ENCODE measurements at regions not wholly inside any gene's neighbourhood (a gene's known extent, or its start where the extent isn't known, plus 50 kb on each side); places are given as distances from the start of the nearest gene placed in this dataset.
"Not testable (repeated sequence)": the region's sequence is repeated elsewhere in the genome, so short reads cannot be mapped to it uniquely, and the experiment has no call there.

- not testable (repeated sequence) for H3K27ac ChIP-seq (ENCODE audit: low read length); H3K9ac ChIP-seq (ENCODE audit: low read length); H3K4me1 ChIP-seq (ENCODE audit: control insufficient read depth, low read depth, low read length); H3K36me3 ChIP-seq (ENCODE audit: control insufficient read depth, low read depth, low read length); H3K4me3 ChIP-seq (ENCODE audit: low read length); H3K9me3 ChIP-seq (ENCODE audit: control insufficient read depth, low read depth, low read length); H3K27me3 ChIP-seq (ENCODE audit: control insufficient read depth, insufficient read depth, low read length)
These were observed 390.6 kb downstream of the PRIM2 start for GRCh38 chr6:57708061-57708460.

DNA sequence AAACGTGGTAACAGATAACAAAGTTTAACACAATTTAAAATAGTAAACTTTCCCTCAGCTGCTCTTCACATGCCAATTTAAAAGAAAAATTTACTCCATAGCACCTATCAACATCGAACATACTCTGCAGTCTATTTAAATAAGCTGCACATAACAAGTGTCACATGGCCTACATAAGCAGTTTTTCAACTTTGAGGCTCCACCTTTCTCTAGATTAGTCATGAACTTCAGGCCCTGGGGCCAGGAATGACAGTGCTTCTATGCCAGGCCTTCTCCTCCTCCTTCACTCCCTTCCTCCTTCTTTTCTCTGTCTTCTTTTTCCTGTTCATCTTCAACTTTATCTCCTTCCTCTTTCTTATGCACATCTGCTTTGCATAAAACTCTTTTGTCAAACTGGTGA is 405.1 kb downstream of the PRIM2 start:
- not testable (repeated sequence) for H3K27me3 ChIP-seq (ENCODE audit: control insufficient read depth, insufficient read depth, low read length); H3K4me3 ChIP-seq (ENCODE audit: low read length); H3K9ac ChIP-seq (ENCODE audit: low read length); H3K36me3 ChIP-seq (ENCODE audit: control insufficient read depth, low read depth, low read length); H3K4me1 ChIP-seq (ENCODE audit: control insufficient read depth, low read depth, low read length); H3K27ac ChIP-seq (ENCODE audit: low read length); H3K9me3 ChIP-seq (ENCODE audit: control insufficient read depth, low read depth, low read length)

DNA sequence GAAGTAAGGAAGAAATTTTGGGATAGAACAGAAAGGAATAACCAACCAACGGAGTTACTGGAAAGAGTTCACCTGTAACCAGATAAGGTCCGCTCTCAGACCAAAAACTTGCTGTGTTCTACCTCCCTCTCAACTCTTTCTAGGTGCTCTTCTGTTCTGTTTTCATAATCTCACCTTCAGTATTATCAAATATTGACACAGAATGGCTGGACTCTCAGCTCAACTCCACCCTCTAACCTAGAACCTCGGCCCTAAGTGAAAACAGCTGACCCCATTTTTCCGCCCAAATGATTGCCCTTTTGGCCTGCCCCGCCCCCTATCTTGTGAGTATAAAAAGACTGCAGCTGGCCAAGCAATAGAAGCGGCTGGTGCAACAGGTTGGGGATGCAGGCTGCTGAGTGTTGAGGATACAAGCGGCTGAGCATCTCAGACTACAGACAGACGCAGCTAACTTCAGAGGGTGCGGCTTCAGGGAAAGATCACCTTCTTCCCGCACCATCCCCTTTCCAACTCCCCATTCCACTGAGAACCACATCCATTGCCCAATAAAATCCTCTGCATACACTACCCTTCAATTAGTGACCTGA is 406.5 kb downstream of the PRIM2 start:
- H3K9me3 ChIP-seq (ENCODE audit: control insufficient read depth, low read depth, low read length); H3K27ac ChIP-seq (ENCODE audit: low read length); H3K4me1 ChIP-seq (ENCODE audit: control insufficient read depth, low read depth, low read length); H3K9ac ChIP-seq (ENCODE audit: low read length); H3K36me3 ChIP-seq (ENCODE audit: control insufficient read depth, low read depth, low read length); H3K27me3 ChIP-seq (ENCODE audit: control insufficient read depth, insufficient read depth, low read length); H3K4me3 ChIP-seq (ENCODE audit: low read length): not testable (repeated sequence)

GRCh38 chr6:57729407-57729806 is 412.0 kb downstream of the PRIM2 start:
- H3K27me3 ChIP-seq (ENCODE audit: control insufficient read depth, insufficient read depth, low read length); H3K9me3 ChIP-seq (ENCODE audit: control insufficient read depth, low read depth, low read length); H3K9ac ChIP-seq (ENCODE audit: low read length); H3K36me3 ChIP-seq (ENCODE audit: control insufficient read depth, low read depth, low read length); H3K4me3 ChIP-seq (ENCODE audit: low read length); H3K27ac ChIP-seq (ENCODE audit: low read length); H3K4me1 ChIP-seq (ENCODE audit: control insufficient read depth, low read depth, low read length): not testable (repeated sequence)

DNA sequence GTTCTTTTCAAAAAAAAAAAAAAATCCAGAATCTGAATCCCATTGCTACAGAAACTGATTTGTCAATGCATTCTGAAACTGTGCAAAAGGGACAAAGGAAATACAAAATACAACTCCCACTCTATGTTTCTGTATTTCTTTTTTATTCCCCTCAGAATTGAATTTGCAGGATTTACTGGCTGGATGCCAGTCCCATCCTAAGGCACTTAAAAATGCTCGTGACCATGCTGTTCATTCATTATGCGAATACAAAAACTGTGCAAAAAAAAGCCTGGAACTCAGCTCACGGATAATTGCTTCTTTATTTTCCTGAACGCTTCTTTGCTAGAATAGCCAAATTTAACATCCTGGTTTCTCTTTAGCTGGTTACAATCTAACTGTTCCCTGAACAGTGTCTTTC is 413.3 kb downstream of the PRIM2 start:
- H3K9ac ChIP-seq (ENCODE audit: low read length); H3K9me3 ChIP-seq (ENCODE audit: control insufficient read depth, low read depth, low read length); H3K36me3 ChIP-seq (ENCODE audit: control insufficient read depth, low read depth, low read length); H3K27ac ChIP-seq (ENCODE audit: low read length); H3K4me3 ChIP-seq (ENCODE audit: low read length); H3K4me1 ChIP-seq (ENCODE audit: control insufficient read depth, low read depth, low read length); H3K27me3 ChIP-seq (ENCODE audit: control insufficient read depth, insufficient read depth, low read length): not testable (repeated sequence)

DNA sequence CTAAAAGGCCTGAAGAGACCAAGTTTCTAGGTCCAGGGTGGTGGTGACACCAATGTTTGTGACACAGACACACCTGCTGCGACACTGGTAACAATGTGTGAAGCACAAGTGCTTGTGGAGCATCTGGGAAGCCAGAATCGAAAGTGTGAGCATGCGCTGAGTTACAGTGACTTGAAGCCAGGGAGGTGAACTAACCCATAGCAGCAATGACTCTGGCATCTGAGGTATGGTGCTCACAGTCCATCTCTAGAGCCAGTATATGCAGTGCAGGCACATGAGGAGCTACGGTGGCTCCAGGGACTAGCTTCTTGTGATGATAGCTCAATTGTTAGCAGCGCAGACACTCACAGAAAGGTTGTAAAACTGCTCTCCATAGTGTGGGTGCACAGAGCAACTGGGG is 430.3 kb downstream of the PRIM2 start:
- not testable (repeated sequence) for H3K4me1 ChIP-seq (ENCODE audit: control insufficient read depth, low read depth, low read length); H3K9ac ChIP-seq (ENCODE audit: low read length); H3K27ac ChIP-seq (ENCODE audit: low read length); H3K36me3 ChIP-seq (ENCODE audit: control insufficient read depth, low read depth, low read length); H3K4me3 ChIP-seq (ENCODE audit: low read length); H3K27me3 ChIP-seq (ENCODE audit: control insufficient read depth, insufficient read depth, low read length)
- peaks cover 10% of the 10 kb centered on the region for H3K9me3 ChIP-seq (ENCODE audit: control insufficient read depth, low read depth, low read length)

DNA sequence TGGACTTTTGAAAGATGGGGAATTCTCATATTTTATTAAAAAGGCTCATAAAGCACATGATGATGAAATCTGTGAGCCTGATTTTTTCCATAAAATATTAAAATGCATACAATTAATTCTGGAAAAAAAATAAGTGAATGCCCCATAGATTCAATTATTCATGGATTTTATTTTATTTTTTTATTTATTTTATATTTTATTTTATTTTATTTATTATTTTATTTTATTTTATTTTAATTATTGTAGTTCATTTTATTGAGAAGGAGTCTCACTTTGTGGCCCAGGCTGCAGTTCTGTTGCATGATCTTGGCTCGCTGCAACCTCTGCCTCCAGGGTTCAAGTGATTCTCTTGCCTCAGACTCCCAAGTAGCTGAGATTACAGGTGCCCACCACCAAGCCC is 442.4 kb downstream of the PRIM2 start:
- not testable (repeated sequence) for H3K4me1 ChIP-seq (ENCODE audit: control insufficient read depth, low read depth, low read length); H3K36me3 ChIP-seq (ENCODE audit: control insufficient read depth, low read depth, low read length); H3K27me3 ChIP-seq (ENCODE audit: control insufficient read depth, insufficient read depth, low read length); H3K9me3 ChIP-seq (ENCODE audit: control insufficient read depth, low read depth, low read length); H3K4me3 ChIP-seq (ENCODE audit: low read length); H3K9ac ChIP-seq (ENCODE audit: low read length); H3K27ac ChIP-seq (ENCODE audit: low read length)

DNA sequence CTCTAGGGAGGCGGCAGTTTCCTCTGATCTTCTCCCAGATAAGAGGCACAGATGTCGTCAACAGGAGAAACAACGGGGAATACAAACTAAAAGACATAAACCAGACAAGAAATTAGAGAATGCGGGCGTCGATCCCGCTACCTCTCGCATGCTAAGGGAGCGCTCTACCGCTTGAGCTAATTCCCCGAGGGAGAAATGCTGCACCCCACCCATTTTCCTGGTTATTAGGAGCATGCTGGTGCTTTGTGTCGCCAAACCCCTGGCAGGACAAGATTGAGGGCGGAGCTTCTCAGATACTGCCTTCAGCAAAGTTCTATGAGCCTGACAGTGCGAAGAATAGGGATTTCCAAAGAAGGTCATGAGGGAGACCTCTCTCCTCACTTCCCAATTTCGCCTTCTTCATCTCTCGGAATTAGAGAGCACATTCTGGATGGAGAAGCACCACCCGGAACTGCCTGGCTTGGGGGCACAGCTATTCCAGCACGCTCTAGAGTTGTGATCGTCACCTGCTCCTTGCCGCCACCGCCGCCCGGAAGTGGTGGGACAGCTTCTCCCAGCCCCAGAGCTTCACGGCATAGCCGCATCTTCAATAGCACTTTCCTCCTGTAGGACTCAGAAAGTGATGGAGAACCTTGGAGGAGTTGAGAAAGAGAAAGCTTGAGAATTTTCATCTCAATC is 475.4 kb downstream of the PRIM2 start:
- H3K36me3 ChIP-seq (ENCODE audit: control insufficient read depth, low read depth, low read length); H3K9me3 ChIP-seq (ENCODE audit: control insufficient read depth, low read depth, low read length); H3K9ac ChIP-seq (ENCODE audit: low read length); H3K4me1 ChIP-seq (ENCODE audit: control insufficient read depth, low read depth, low read length); H3K27ac ChIP-seq (ENCODE audit: low read length): not testable (repeated sequence)
- peaks cover 51% of the 10 kb centered on the region for H3K27me3 ChIP-seq (ENCODE audit: control insufficient read depth, insufficient read depth, low read length)
- peak overlapping the region; percentile 42 for H3K4me3 ChIP-seq (ENCODE audit: low read length)

GRCh38 chr6:57793398-57793762 is 475.9 kb downstream of the PRIM2 start:
- H3K36me3 ChIP-seq (ENCODE audit: control insufficient read depth, low read depth, low read length): not testable (repeated sequence)
- peak overlapping the region; percentile 42 for H3K4me3 ChIP-seq (ENCODE audit: low read length)

DNA sequence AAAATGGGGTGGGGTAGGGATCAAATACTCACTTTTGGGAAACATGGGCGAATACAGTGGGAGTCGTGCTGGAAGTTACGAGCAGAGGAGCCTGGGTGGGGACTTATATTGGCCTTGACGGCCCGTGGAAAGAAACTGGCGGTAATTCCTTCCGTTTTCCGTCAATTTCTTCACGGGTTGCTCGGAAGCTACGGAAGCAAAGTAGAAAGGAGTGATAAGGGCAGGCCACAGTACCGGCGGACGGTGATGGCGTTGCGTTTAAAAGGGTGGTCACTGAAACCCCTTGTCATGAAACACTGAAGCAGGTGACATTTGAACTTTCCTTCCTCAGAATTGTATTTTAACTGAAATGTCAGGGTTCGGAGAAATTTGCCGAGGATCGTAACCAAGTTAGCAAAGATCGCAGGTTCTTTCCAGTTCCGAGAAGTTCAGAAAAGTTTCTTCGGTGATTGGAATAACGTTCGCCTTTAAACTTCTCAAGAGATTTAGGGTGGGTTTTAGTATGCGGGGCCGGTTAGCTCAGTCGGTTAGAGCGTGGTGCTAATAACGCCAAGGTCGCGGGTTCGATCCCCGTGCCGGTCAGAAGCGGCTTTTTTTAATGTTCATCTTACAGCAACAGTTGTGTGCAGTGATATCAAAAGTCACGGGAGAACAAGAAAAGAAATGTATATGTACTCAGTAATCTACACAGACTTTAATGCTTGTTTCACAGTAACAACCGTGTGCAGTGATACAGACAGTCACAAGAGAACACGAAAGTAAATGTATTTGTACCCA is 482.5 kb downstream of the PRIM2 start:
- H3K9ac ChIP-seq (ENCODE audit: low read length); H3K4me1 ChIP-seq (ENCODE audit: control insufficient read depth, low read depth, low read length); H3K27ac ChIP-seq (ENCODE audit: low read length); H3K36me3 ChIP-seq (ENCODE audit: control insufficient read depth, low read depth, low read length): not testable (repeated sequence)
- H3K9me3 ChIP-seq (ENCODE audit: control insufficient read depth, low read depth, low read length): peaks cover 16% of the 10 kb centered on the region
- H3K4me3 ChIP-seq (ENCODE audit: low read length): peak overlapping the region; percentile 65
- H3K27me3 ChIP-seq (ENCODE audit: control insufficient read depth, insufficient read depth, low read length): peaks cover 41% of the 10 kb centered on the region

More at GRCh38 chr6:57793398-57793762, 475.9 kb downstream of the PRIM2 start:
- peaks cover 53% of the 10 kb centered on the region for H3K27me3 ChIP-seq (ENCODE audit: control insufficient read depth, insufficient read depth, low read length)
- H3K9ac ChIP-seq (ENCODE audit: low read length); H3K27ac ChIP-seq (ENCODE audit: low read length); H3K4me1 ChIP-seq (ENCODE audit: control insufficient read depth, low read depth, low read length); H3K9me3 ChIP-seq (ENCODE audit: control insufficient read depth, low read depth, low read length): not testable (repeated sequence)

GRCh38 chr6:57808581-57808980 is 491.2 kb downstream of the PRIM2 start:
- H3K4me1 ChIP-seq (ENCODE audit: control insufficient read depth, low read depth, low read length); H3K4me3 ChIP-seq (ENCODE audit: low read length); H3K36me3 ChIP-seq (ENCODE audit: control insufficient read depth, low read depth, low read length); H3K27ac ChIP-seq (ENCODE audit: low read length); H3K9ac ChIP-seq (ENCODE audit: low read length); H3K27me3 ChIP-seq (ENCODE audit: control insufficient read depth, insufficient read depth, low read length): not testable (repeated sequence)
- peaks cover 11% of the 10 kb centered on the region for H3K9me3 ChIP-seq (ENCODE audit: control insufficient read depth, low read depth, low read length)

DNA sequence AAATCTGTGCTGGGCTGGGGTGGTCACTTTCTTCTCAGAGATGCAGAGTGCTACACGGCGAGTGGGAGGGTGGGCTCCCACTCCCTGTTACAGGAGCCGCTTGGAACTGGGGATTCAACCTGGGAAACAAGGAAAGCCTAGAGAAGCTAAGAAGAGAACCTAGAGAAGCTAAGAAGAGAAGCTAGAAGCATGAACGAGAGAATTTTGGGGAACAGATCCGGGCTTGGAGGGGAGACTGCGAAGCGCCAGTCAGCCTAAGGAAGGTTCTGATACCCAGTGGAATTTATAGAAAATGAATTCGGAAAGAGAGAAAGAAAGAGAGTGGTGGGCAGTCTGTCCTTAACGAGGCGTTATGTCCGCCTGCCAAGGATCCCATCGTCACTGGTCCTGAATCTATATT is 492.0 kb downstream of the PRIM2 start:
- H3K9me3 ChIP-seq (ENCODE audit: control insufficient read depth, low read depth, low read length); H3K27me3 ChIP-seq (ENCODE audit: control insufficient read depth, insufficient read depth, low read length); H3K4me1 ChIP-seq (ENCODE audit: control insufficient read depth, low read depth, low read length); H3K36me3 ChIP-seq (ENCODE audit: control insufficient read depth, low read depth, low read length); H3K27ac ChIP-seq (ENCODE audit: low read length); H3K9ac ChIP-seq (ENCODE audit: low read length); H3K4me3 ChIP-seq (ENCODE audit: low read length): not testable (repeated sequence)
